NCI-H1694 (cell line): ENCODE measurements at regions not wholly inside any gene's neighbourhood (a gene's known extent, or its start where the extent isn't known, plus 50 kb on each side); places are given as distances from the start of the nearest gene placed in this dataset.

Source experiments
- DNase-seq: peaks from one replicate; lab custom pipeline; 2025; lab: John Stamatoyannopoulos, UW

DNA sequence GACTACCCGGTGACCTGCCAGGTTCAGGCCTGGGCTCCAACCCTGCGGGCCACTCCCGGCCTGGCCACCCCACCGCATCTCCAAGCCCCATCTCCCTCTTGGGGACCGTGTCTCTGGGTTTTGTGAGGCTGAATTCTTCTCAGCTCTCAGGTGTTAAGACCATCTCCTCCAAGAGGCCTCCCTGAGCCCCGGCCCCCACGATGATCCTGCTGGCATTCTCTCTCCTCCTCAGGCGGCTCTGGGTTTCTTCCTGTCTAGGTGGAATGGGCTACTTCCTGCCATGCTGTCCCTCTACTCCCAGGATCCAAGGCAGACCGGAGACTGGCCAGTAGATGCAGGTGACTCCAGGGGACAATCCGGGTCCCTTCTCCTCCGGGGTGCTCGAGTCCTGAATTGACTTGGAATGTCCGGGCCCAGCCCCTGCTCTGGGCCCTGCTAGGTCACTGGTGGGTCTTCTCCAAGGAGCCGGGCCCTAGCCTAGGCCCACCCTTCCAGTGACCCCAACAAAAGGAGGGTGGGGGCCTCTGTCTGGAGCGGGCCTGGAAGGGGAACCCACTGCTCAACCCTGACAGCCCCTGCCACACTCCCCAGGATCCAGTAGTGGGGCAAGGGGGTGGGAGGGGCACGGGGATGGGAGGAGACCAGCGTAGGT, 219.8 kb downstream of the C9orf50 start:
- no peak for DNase-seq

GRCh38 chr9:129400001-129400970, 220.6 kb downstream of the C9orf50 start:
- DNase-seq: no peak

- no peak for DNase-seq
Measured at GRCh38 chr9:129399634-129399990, 221.3 kb downstream of the C9orf50 start.

DNA sequence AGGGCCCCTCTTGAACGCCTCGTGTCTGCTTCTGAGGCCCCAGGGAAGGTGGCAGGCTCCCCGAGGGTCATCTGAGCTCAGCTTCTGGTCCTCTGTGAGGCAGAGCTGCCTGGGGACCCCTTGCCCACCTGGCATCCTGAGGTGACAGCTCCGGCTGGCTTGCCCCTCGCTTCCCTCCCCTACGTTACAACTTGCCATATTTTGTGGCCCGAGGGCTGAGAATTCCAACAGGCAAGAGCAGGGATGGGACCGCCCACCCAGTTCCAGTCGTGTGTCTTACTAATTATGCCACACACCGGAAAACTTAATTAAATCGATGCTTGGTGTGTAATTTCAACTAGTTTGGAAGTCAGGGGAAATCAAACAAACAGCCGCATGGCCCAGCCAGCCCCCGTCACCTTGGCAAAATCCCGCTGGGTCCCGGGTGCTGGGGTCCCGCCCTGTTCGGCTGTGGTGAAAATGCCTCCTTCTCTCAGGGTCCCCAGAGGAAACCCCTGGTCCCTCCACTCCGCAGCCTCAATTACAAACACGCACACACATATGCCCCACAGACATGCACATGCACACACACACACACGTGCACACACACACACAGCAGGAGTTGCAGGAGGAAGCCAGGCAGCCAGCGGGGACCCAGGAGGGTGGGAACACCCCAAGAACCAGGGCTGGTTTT, 221.0 kb upstream of the IER5L start:
- DNase-seq: no peak

GRCh38 chr9:129398101-129398960, 220.3 kb upstream of the IER5L start:
- DNase-seq: no peak

DNA sequence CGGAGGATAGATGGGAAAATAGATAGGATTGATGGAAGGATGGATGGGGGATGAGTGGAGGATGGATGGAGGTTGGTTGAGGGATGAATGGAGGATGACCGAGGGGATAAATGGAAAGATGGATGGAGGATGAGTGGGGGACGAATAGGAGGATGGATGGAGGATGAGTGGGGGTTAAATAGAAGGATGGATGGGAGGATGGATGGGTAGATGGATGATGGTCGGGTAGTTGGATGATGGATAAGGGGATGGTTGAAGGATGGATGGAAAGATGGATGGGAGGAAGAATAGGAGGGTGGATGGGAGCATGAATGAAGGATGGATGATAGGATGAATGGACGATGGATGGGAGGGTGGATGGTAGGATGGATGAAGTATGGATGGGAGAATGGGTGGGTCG, 219.3 kb upstream of the IER5L start:
- DNase-seq: no peak

- no peak for DNase-seq
Measured at GRCh38 chr9:129396365-129396708, 218.3 kb upstream of the IER5L start.

DNA sequence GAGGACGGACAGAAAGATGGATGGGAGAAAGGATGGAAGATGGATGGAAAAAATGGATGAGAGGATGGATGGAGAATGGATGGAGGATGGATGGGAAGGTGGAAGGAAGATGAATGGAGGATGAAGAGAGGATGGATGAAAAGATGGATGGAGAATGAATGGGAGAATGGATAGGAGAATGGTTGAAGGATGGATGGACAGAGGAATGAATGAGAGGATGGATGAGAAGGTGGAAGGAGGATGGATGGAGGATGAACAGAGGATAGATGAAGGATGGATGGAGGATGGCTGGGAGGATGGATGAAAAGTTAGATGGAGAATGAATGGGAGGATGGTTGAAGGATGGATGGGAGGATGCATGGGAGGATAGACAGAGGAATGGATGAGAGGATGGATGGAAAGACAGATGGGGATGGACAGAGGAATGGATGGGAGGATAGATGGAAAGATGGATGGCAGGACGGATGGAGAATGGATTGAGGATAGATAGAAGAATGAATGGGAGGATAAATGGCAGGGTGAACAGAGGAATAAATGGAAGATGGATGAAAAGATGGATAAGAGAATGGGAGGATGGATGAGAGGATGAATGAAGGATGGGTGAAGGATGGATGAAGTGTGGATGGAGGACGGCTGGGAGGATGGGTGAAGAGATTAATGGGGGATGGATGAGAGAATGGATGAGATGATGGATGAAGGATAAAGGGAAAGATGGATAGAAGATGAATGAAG, 217.7 kb upstream of the IER5L start:
- no peak for DNase-seq

DNA sequence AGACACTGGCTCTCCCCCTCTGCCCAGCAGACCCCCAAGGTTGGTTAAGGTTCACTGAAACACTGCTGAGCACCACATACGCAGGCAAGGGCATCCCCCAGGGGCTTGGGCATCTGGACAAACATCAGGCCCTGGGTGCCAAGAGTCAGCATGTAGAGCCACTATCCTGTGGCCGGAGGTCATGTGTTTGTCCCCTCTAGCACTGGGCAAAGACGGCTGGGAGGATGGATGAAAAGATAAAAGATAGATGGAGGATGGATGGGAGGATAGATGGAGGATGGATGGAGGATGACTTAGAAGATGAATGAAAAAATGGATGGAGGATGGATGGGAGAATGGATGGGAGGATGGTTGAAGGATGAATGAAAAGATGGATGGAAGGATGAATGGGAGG, 216.8 kb upstream of the IER5L start:
- no peak for DNase-seq

DNA sequence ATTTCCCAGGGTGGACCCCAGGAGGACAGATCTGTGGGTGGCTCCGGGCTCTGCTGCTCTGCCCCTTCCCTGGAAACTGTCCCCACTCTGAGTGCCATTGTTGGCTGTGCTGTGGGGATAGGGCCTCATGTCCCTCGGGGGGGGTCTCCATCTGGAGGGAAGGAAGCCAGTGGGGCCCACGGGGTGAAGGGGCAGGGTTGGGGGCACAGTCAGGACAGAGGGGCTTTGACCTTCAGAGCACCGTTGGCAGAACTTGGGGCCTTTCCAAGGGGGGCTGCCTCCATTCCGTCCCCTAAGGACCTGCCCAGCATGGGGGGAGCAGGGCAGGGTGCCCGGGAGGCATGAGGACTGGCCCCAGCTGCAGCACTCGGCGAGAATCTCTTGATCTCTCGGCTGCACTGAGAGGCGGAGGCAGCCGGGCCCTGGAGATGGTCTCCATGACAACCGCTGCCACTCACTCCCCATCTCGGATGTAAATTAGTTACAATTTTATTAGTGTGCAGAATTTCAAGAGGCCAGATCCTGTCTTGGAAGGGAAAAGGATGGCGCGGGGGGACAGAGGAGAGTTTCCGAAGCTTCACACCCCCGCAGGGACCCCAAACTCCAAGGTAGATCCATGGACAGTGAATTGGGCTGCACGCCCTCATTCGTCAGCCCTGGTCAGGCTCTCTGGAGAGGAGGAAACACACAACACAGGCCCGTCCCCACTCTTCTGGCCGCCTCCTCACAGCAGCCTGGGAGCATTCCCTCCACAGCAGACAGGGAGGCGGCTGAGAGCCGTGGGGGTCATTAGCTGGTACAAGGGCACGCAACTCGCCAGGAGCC, 216.2 kb upstream of the IER5L start:
- no peak for DNase-seq

DNA sequence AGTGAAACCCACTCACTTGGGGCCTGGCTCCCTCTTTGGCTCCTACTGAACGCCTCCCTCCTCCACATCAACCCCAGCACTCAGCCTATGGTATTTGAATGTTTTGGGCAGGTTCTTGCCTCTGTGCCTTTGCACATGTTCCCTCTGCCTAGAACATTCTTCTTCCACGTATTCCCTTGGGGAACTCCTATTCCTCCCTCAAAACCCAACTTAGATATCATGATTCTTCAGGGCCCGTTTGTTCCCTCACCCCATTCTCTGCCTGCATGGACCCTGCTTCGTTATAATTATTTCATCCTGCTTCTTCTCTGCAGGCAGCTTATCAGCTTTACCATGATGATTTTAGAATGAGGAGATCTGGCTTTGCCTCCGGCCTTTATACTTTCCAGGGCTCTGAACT, 215.0 kb upstream of the IER5L start:
- DNase-seq: no peak

- no peak for DNase-seq
Measured at GRCh38 chr9:129392093-129392541, 214.1 kb upstream of the IER5L start.

- DNase-seq: no peak
Measured at GRCh38 chr9:129391221-129391661, 213.2 kb upstream of the IER5L start.

GRCh38 chr9:129390541-129390940, 212.5 kb upstream of the IER5L start:
- no peak for DNase-seq

DNA sequence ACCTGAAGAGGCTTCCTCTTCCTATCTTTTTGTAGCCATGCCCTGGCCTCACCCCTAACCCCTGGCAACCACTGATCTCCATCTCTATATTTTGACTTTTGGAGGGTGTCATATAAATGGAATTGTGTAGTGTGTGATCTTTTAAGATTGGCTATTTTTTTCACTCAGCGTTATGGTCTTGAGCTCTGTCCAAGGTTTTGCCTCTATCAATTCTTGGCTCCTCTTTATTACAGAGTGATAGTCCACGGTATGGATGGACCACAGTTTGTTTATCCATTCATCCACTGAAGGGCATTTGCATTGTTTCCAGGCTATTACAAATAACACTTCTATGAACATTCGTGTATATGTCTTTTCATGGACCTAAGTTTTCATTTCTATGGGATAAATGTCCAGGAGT, 209.8 kb upstream of the IER5L start:
- DNase-seq: no peak

DNA sequence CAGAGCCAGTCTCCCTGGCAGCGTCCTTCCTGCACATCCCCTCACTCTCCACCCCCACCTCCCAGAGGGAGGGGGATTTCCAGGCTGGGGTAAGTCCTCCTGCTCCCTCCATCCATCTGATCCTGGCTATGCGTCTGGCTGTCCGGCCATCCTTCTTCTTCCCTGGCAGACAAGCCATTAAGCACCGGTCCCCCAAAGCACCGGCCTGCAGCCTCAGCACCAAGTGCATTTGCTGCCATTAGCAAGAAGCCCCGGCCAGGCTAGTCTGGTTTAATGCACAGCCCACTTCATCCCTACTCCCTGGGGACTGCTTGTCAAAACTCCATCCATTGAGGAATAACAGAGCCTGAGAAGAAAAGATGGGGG, 208.7 kb upstream of the IER5L start:
- no peak for DNase-seq

DNA sequence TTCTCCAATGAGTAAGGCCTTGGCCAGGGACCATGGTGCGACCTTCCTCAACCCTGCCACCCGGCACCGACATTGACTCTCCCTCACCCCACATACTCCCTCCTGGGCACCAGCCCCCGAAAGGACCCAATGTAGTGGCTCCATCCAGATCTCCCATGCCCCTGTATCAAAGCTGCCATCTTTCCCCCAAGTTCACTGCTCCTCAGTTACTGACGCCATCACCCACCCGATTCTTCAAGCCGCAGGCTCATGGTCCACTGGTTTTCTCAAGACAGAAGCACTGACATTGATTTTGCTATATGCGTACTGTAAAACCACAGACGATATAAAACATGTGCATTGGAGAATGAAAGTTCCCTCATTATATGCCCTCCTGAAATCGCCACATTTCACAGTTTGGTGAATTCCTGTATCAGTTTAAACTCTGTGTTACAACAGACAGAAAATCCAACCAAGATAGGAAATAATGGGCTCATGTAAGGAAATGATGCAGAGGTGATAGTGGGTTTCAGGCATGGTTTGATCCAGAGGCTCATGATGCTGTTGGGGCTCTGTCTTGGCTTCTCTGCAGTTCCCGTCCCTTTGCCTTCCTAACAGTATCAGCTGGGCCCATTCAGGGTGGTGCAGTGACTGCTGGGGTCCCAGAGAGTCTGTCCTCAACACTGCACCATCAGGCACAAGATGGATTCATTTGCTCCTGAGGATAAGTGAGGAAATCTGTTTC, 207.3 kb upstream of the IER5L start:
- DNase-seq: no peak

DNA sequence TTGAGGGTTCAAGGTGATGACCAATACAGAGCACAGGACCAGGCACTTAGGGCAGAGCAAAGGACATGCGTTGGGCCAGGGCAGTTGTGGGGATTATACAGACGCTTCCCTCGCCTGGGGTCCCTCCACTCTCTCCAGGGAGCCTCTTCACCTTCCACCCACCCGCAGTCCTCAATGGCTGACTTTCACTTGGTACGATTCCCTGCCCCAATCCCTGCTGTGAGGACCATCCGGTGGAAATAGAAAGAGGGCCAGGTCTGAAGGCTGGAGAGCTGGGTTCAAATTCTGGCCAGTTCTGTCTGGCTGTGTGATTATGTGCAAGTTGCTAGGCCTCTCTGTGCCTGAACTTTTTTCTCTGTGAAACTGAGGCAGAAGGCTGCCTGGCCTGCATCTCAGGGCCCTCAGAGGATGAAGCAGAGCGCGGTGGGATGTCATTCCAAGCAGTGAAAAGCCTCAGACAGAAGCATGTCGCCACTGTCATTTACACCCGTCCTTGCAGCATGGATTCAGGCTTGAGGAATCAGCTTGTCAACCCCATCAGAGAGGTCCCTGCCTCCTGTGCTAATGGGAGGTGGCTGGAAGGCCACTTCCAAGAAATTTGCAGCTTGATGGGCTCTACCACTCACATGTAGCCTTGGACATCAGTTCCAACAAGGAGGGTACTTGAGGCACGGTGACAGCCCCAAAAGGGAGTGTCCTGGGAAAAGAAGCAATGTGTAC, 206.6 kb upstream of the IER5L start:
- no peak for DNase-seq
